ENCODE measurements at regions not wholly inside any gene's neighbourhood (a gene's known extent, or its start where the extent isn't known, plus 50 kb on each side); places are given as distances from the start of the nearest gene placed in this dataset.

DNA sequence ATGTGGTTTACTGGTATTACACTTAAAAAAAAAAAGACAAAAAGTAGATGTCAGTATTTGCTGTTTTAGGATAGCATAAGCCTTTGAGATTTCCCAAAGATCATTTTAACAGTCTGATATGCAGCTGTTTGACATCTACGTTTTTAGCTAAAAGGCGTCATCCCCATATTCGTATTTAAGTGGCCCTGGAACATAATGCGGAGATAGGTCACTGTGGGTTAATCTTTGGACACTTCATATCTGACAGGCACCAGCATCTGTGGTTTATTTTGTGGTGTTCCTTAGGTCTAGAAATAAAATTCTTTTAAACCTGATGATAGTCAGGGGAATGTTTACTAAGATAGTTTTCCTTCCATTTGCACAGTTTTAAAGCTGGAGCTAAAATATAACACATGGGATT is 313.7 kb downstream of the SOX4 start:
- Histone ChIP-seq H3K9me3 (no peaks in the 10 kb centered on the region), H3K27ac (no peak overlapping the region), H3K4me1 (ENCODE audit: control insufficient read depth in 1 of 2, low read depth in 2 of 2) (peaks cover 4 to 21% of the 10 kb centered on the region in 2 donors), H3K27me3 (replicated peaks; ENCODE audit: insufficient read depth) (no peaks in the 10 kb centered on the region), H3K4me3 (no peak overlapping the region), H3K36me3 (no peaks in the 10 kb centered on the region)
- TF ChIP-seq, protein P1, sequence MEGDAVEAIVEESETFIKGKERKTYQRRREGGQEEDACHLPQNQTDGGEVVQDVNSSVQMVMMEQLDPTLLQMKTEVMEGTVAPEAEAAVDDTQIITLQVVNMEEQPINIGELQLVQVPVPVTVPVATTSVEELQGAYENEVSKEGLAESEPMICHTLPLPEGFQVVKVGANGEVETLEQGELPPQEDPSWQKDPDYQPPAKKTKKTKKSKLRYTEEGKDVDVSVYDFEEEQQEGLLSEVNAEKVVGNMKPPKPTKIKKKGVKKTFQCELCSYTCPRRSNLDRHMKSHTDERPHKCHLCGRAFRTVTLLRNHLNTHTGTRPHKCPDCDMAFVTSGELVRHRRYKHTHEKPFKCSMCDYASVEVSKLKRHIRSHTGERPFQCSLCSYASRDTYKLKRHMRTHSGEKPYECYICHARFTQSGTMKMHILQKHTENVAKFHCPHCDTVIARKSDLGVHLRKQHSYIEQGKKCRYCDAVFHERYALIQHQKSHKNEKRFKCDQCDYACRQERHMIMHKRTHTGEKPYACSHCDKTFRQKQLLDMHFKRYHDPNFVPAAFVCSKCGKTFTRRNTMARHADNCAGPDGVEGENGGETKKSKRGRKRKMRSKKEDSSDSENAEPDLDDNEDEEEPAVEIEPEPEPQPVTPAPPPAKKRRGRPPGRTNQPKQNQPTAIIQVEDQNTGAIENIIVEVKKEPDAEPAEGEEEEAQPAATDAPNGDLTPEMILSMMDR (IDR thresholded peaks at IDR 0.05), result no peak
- ATAC-seq (ENCODE audit: insufficient number of reproducible peaks, low FRiP score, low read depth), result no peak
- no peak for DNase-seq (ENCODE audit: low spot score)

DNA sequence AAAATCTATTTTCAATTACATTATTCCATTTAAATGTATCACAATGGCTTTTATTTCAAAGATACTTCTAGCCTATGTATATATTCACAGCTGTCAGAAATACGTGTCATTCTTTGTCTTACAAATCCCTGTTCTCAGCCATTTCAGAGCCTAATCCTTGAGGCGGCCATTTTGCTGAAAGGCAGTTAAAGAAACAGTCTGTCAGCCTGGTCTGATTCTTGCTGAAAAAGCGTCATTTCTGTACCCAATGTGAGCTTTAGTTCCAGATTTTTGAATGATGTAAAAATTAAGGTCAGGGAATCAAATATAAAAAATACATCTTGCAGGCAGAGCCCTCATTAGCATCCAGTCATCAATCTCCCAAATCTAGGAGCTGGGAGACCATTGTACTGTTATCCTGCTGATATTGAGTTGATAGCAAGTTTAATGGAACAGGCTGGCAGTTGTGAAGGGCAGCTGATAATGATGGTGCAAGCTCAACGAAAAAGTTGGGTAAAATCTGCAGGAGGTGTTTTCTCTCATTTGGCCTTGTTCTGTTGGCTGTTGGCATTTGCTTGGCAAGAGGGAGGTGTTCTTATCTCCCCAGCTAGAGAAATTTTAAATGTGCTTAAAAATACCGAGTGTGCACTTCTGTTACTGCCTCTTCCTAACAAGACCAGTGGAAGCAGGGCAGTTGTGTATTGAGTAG is 314.8 kb downstream of the SOX4 start:
- Histone ChIP-seq H3K4me3 (no peak overlapping the region), H3K27me3 (replicated peaks; ENCODE audit: insufficient read depth) (no peaks in the 10 kb centered on the region), H3K27ac (no peak overlapping the region), H3K9me3 (no peaks in the 10 kb centered on the region), H3K36me3 (no peaks in the 10 kb centered on the region), H3K4me1 (ENCODE audit: control insufficient read depth in 1 of 2, low read depth in 2 of 2) (peaks cover 4 to 31% of the 10 kb centered on the region in 2 donors)
- DNase-seq (ENCODE audit: low spot score), result no peak
- TF ChIP-seq, protein P1 (IDR thresholded peaks at IDR 0.05), result no peak
- no peak for ATAC-seq (ENCODE audit: insufficient number of reproducible peaks, low FRiP score, low read depth)

DNA sequence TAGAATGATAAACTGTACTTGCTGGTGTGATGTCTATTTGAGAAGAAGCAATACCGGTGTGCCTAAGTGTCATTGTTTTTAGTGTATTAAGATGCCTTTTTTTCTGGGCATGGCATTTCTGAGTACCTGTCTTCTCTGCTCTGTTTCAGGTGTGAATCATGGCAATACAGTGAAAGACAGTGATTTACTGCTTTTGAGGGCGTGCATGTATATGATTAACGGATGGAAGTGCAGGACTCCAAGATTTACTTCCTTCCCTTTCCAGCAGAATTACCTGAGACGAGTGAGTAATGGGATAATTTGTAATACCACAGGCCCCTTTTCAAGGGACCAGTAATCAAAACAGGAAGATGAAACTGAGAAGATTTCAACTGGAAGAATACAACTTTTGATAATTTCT is 315.8 kb downstream of the SOX4 start:
- H3K4me1 ChIP-seq (ENCODE audit: control insufficient read depth in 1 of 2, low read depth in 2 of 2), result peaks cover 4 to 39% of the 10 kb centered on the region in 2 donors
- DNase-seq (ENCODE audit: low spot score) (no peak), ATAC-seq (ENCODE audit: insufficient number of reproducible peaks, low FRiP score, low read depth) (no peak)
- H3K4me3 ChIP-seq, result no peak overlapping the region
- H3K27me3 ChIP-seq (replicated peaks; ENCODE audit: insufficient read depth), result no peaks in the 10 kb centered on the region
- no peaks in the 10 kb centered on the region for H3K36me3 ChIP-seq
- TF ChIP-seq, protein P1 (IDR thresholded peaks at IDR 0.05), result no peak
- no peak overlapping the region for H3K27ac ChIP-seq
- no peaks in the 10 kb centered on the region for H3K9me3 ChIP-seq

DNA sequence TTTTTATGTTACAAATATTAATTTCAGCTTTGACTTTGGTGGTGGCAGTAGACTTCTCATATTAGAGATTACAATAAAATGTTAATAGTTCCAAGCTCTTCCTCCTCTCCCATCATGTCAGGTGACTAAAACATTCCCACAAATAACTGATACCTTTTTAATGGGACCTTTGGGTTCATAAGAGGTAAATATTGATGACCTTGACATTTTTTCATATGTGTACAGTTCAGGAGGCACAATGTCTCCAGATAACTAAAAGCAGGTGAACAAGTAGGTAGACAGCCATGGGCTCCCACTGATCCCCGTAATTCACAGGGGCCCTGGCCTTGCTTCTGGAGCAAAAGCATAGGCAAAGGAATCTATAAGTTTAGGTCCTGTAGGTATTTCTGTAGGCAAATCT is 317.7 kb downstream of the SOX4 start:
- H3K9me3 ChIP-seq, result no peaks in the 10 kb centered on the region
- peaks cover 4 to 50% of the 10 kb centered on the region in 2 donors for H3K4me1 ChIP-seq (ENCODE audit: control insufficient read depth in 1 of 2, low read depth in 2 of 2)
- ATAC-seq (ENCODE audit: insufficient number of reproducible peaks, low FRiP score, low read depth) (no peak), DNase-seq (ENCODE audit: low spot score) (no peak)
- no peaks in the 10 kb centered on the region for H3K36me3 ChIP-seq
- H3K27ac ChIP-seq, result no peak overlapping the region
- H3K27me3 ChIP-seq (replicated peaks; ENCODE audit: insufficient read depth), result no peaks in the 10 kb centered on the region
- TF ChIP-seq, protein P1 (IDR thresholded peaks at IDR 0.05), result no peak
- no peak overlapping the region for H3K4me3 ChIP-seq

DNA sequence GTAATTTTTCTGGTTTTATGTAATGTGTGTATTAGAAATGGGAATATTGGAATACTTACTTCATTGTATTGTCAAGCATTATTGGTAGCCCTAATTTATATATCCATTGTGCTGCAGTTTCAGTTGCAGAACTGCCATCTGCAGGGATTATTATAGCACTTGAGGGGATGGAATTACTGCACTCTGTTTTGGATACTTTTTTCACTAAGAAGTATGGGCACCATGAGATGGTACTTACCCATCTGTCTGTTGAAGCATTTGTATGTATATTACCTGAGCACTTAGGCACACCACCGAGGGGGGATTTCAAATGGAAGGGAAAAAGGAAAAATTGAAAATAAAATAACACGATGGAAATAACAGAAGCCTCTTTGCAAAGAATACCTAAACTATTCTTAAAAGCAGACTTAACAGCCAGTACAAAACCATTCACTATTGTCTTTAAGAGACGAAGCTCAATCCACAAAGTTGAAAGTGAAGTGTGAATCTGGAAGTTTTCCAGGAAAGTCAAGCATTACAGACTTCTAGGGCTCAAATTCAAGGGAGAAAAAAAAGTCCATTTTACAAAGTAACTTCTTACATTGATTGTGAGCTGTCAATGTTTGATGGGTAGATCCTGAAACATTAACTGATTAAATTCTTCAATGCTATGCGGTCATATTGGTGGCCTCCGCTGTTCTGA is 318.7 kb downstream of the SOX4 start:
- Histone ChIP-seq H3K9me3 (no peaks in the 10 kb centered on the region), H3K27ac (no peak overlapping the region), H3K4me3 (no peak overlapping the region), H3K27me3 (replicated peaks; ENCODE audit: insufficient read depth) (no peaks in the 10 kb centered on the region), H3K36me3 (no peaks in the 10 kb centered on the region), H3K4me1 (ENCODE audit: control insufficient read depth in 1 of 2, low read depth in 2 of 2) (peaks cover 4 to 54% of the 10 kb centered on the region in 2 donors)
- ATAC-seq (ENCODE audit: insufficient number of reproducible peaks, low FRiP score, low read depth) (no peak), DNase-seq (ENCODE audit: low spot score) (no peak)
- TF ChIP-seq, protein P1 (IDR thresholded peaks at IDR 0.05), result no peak
